ENCODE measurements at regions not wholly inside any gene's neighbourhood (a gene's known extent, or its start where the extent isn't known, plus 50 kb on each side); places are given as distances from the start of the nearest gene placed in this dataset.

GRCh38 chr6:8193541-8193940, 91.2 kb upstream of the EEF1E1 start:
- no peak for ATAC-seq
- DNase-seq (ENCODE audit: low spot score) = no peak
- Mint-ChIP-seq H3K4me1 (ENCODE audit: low read depth in 2 of 2) (no peaks in the 10 kb centered on the region), H3K4me3 (no peak overlapping the region), H3K27me3 (peaks cover under 1 to 16% of the 10 kb centered on the region in 2 donors), H3K9me3 (peaks cover 8% of the 10 kb centered on the region), H3K36me3 (no peaks in the 10 kb centered on the region), H3K27ac (no peak overlapping the region)

- ATAC-seq (no peak), DNase-seq (ENCODE audit: low spot score) (no peak)
- H3K9me3 Mint-ChIP-seq = peaks cover 4% of the 10 kb centered on the region
- no peak overlapping the region for H3K4me3 Mint-ChIP-seq
- peaks cover 8 to 20% of the 10 kb centered on the region in 2 donors for H3K27me3 Mint-ChIP-seq
- no peaks in the 10 kb centered on the region for H3K4me1 Mint-ChIP-seq (ENCODE audit: low read depth in 2 of 2)
- H3K36me3 Mint-ChIP-seq = no peaks in the 10 kb centered on the region
- H3K27ac Mint-ChIP-seq = no peak overlapping the region
Observed at GRCh38 chr6:8192597-8192996, 90.2 kb upstream of the EEF1E1 start.

GRCh38 chr6:8192067-8192466, 89.7 kb upstream of the EEF1E1 start:
- Mint-ChIP-seq H3K27me3 (peaks cover 8 to 20% of the 10 kb centered on the region in 2 donors), H3K36me3 (no peaks in the 10 kb centered on the region), H3K9me3 (peaks cover 4% of the 10 kb centered on the region), H3K4me3 (no peak overlapping the region), H3K4me1 (ENCODE audit: low read depth in 2 of 2) (no peaks in the 10 kb centered on the region), H3K27ac (no peak overlapping the region)
- no peak for DNase-seq (ENCODE audit: low spot score)
- no peak for ATAC-seq

GRCh38 chr6:8191629-8192028, 89.3 kb upstream of the EEF1E1 start:
- ATAC-seq (no peak), DNase-seq (ENCODE audit: low spot score) (no peak)
- Mint-ChIP-seq H3K9me3 (peaks cover 4% of the 10 kb centered on the region), H3K36me3 (no peaks in the 10 kb centered on the region), H3K4me1 (ENCODE audit: low read depth in 2 of 2) (no peaks in the 10 kb centered on the region), H3K27ac (no peak overlapping the region), H3K4me3 (no peak overlapping the region), H3K27me3 (peaks cover 8 to 20% of the 10 kb centered on the region in 2 donors)

GRCh38 chr6:8187209-8187608, 84.9 kb upstream of the EEF1E1 start:
- Mint-ChIP-seq H3K4me3 (no peak overlapping the region), H3K9me3 (no peaks in the 10 kb centered on the region), H3K36me3 (no peaks in the 10 kb centered on the region), H3K4me1 (ENCODE audit: low read depth in 2 of 2) (no peaks in the 10 kb centered on the region), H3K27ac (no peak overlapping the region), H3K27me3 (peaks cover 13 to 18% of the 10 kb centered on the region in 2 donors)
- DNase-seq (ENCODE audit: low spot score) (no peak), ATAC-seq (no peak)

- no peaks in the 10 kb centered on the region for H3K4me1 Mint-ChIP-seq (ENCODE audit: low read depth in 2 of 2)
- ATAC-seq (no peak), DNase-seq (ENCODE audit: low spot score) (no peak)
- H3K27ac Mint-ChIP-seq = no peak overlapping the region
- H3K27me3 Mint-ChIP-seq = peaks cover 16 to 19% of the 10 kb centered on the region in 2 donors
- no peaks in the 10 kb centered on the region for H3K36me3 Mint-ChIP-seq
- no peaks in the 10 kb centered on the region for H3K9me3 Mint-ChIP-seq
- H3K4me3 Mint-ChIP-seq = no peak overlapping the region
Observed at GRCh38 chr6:8182902-8183665, 80.7 kb upstream of the EEF1E1 start.

GRCh38 chr6:8181951-8182845, 79.8 kb upstream of the EEF1E1 start:
- no peaks in the 10 kb centered on the region for H3K4me1 Mint-ChIP-seq (ENCODE audit: low read depth in 2 of 2)
- no peaks in the 10 kb centered on the region for H3K9me3 Mint-ChIP-seq
- no peak overlapping the region for H3K4me3 Mint-ChIP-seq
- DNase-seq (ENCODE audit: low spot score) (no peak), ATAC-seq (no peak)
- H3K27ac Mint-ChIP-seq = no peak overlapping the region
- peaks cover 20 to 23% of the 10 kb centered on the region in 2 donors for H3K27me3 Mint-ChIP-seq
- no peaks in the 10 kb centered on the region for H3K36me3 Mint-ChIP-seq

GRCh38 chr6:8181160-8181881, 79.0 kb upstream of the EEF1E1 start:
- Mint-ChIP-seq H3K4me1 (ENCODE audit: low read depth in 2 of 2) (no peaks in the 10 kb centered on the region), H3K9me3 (no peaks in the 10 kb centered on the region), H3K27ac (no peak overlapping the region), H3K36me3 (no peaks in the 10 kb centered on the region), H3K27me3 (peaks cover 23 to 29% of the 10 kb centered on the region in 2 donors), H3K4me3 (no peak overlapping the region)
- no peak for ATAC-seq
- no peak for DNase-seq (ENCODE audit: low spot score)

GRCh38 chr6:8180327-8181159, 78.2 kb upstream of the EEF1E1 start:
- Mint-ChIP-seq H3K36me3 (no peaks in the 10 kb centered on the region), H3K9me3 (no peaks in the 10 kb centered on the region), H3K27me3 (peaks cover 23 to 32% of the 10 kb centered on the region in 2 donors), H3K27ac (no peak overlapping the region), H3K4me3 (no peak overlapping the region), H3K4me1 (ENCODE audit: low read depth in 2 of 2) (peaks cover 0 to 3% of the 10 kb centered on the region in 2 donors)
- ATAC-seq = no peak
- DNase-seq (ENCODE audit: low spot score) = no peak

- ATAC-seq (no peak), DNase-seq (ENCODE audit: low spot score) (no peak)
- Mint-ChIP-seq H3K36me3 (no peaks in the 10 kb centered on the region), H3K4me1 (ENCODE audit: low read depth in 2 of 2) (peaks cover 0 to 3% of the 10 kb centered on the region in 2 donors), H3K27me3 (peaks cover 21 to 35% of the 10 kb centered on the region in 2 donors), H3K9me3 (no peaks in the 10 kb centered on the region), H3K4me3 (no peak overlapping the region), H3K27ac (no peak overlapping the region)
Observed at GRCh38 chr6:8177721-8178120, 75.4 kb upstream of the EEF1E1 start.

GRCh38 chr6:8175046-8175777, 72.9 kb upstream of the EEF1E1 start:
- Mint-ChIP-seq H3K27ac (no peak overlapping the region), H3K36me3 (no peaks in the 10 kb centered on the region), H3K9me3 (no peaks in the 10 kb centered on the region), H3K4me3 (no peak overlapping the region), H3K4me1 (ENCODE audit: low read depth in 2 of 2) (peaks cover 0 to 3% of the 10 kb centered on the region in 2 donors), H3K27me3 (peaks cover 14 to 23% of the 10 kb centered on the region in 2 donors)
- ATAC-seq (no peak), DNase-seq (ENCODE audit: low spot score) (no peak)

- peaks cover 0 to 3% of the 10 kb centered on the region in 2 donors for H3K4me1 Mint-ChIP-seq (ENCODE audit: low read depth in 2 of 2)
- ATAC-seq = no peak
- no peak for DNase-seq (ENCODE audit: low spot score)
- H3K36me3 Mint-ChIP-seq = no peaks in the 10 kb centered on the region
- H3K27ac Mint-ChIP-seq = no peak overlapping the region
- H3K27me3 Mint-ChIP-seq = peaks cover 11 to 23% of the 10 kb centered on the region in 2 donors
- H3K9me3 Mint-ChIP-seq = no peaks in the 10 kb centered on the region
- H3K4me3 Mint-ChIP-seq = no peak overlapping the region
Observed at GRCh38 chr6:8174571-8174970, 72.2 kb upstream of the EEF1E1 start.

Measured in natural killer cell treated with Interleukin-12 subunit alpha and Interleukin-12 subunit beta and Interleukin-15 and Interleukin-18, amount 100 ng/mL, for 72 hours (primary cell).